ENCODE measurements at regions not wholly inside any gene's neighbourhood (a gene's known extent, or its start where the extent isn't known, plus 50 kb on each side); places are given as distances from the start of the nearest gene placed in this dataset.

GRCh38 chr9:119956111-119956510 is 586.9 kb upstream of the BRINP1 start:
- DNase-seq (no peak), ATAC-seq (no peak)
- Histone ChIP-seq H3K4me1 (no peaks in the 10 kb centered on the region), H3K4me3 (no peak overlapping the region), H3K9me3 (no peaks in the 10 kb centered on the region), H3K27me3 (no peaks in the 10 kb centered on the region), H3K36me3 (no peaks in the 10 kb centered on the region), H3K27ac (no peak overlapping the region)
- TF ChIP-seq CTCF (IDR thresholded peaks at IDR 0.05) = no peak
- intact Hi-C loops (cut with DNase I) = no loop called here

- no peak for DNase-seq
- ATAC-seq = no peak
- no peak for TF ChIP-seq CTCF (IDR thresholded peaks at IDR 0.05)
- Histone ChIP-seq H3K36me3 (no peaks in the 10 kb centered on the region), H3K27me3 (no peaks in the 10 kb centered on the region), H3K9me3 (no peaks in the 10 kb centered on the region), H3K27ac (no peak overlapping the region), H3K4me3 (no peak overlapping the region), H3K4me1 (no peaks in the 10 kb centered on the region)
- intact Hi-C loops (cut with DNase I) = no loop called here
Observed at GRCh38 chr9:119955276-119955675, 586.0 kb upstream of the BRINP1 start.

- Histone ChIP-seq H3K36me3 (no peaks in the 10 kb centered on the region), H3K27me3 (no peaks in the 10 kb centered on the region), H3K4me1 (no peaks in the 10 kb centered on the region), H3K4me3 (no peak overlapping the region), H3K27ac (peak overlapping the region; percentile 37), H3K9me3 (no peaks in the 10 kb centered on the region)
- no peak for ATAC-seq
- intact Hi-C loops (cut with DNase I) = no loop called here
- TF ChIP-seq CTCF (IDR thresholded peaks at IDR 0.05) = no peak
- no peak for DNase-seq
Observed at GRCh38 chr9:119951591-119951990, 582.4 kb upstream of the BRINP1 start.

- H3K9me3 ChIP-seq = no peaks in the 10 kb centered on the region
- ATAC-seq (peak; percentile 15), DNase-seq (no peak)
- peak overlapping the region; percentile 37 for H3K27ac ChIP-seq
- no peak overlapping the region for H3K4me3 ChIP-seq
- no peaks in the 10 kb centered on the region for H3K36me3 ChIP-seq
- no peaks in the 10 kb centered on the region for H3K4me1 ChIP-seq
- intact Hi-C loops (cut with DNase I) = no loop called here
- no peak for TF ChIP-seq CTCF (IDR thresholded peaks at IDR 0.05)
- H3K27me3 ChIP-seq = no peaks in the 10 kb centered on the region
Observed at GRCh38 chr9:119951090-119951489, 581.9 kb upstream of the BRINP1 start.

- H3K27ac ChIP-seq = no peak overlapping the region
Observed at GRCh38 chr9:119945686-119946085, 576.5 kb upstream of the BRINP1 start.

More at GRCh38 chr9:119945686-119946085, 576.5 kb upstream of the BRINP1 start:
- intact Hi-C loops (cut with DNase I) = no loop called here
- H3K27me3 ChIP-seq = no peaks in the 10 kb centered on the region
- H3K36me3 ChIP-seq = no peaks in the 10 kb centered on the region
- ATAC-seq (no peak), DNase-seq (no peak)
- TF ChIP-seq CTCF (IDR thresholded peaks at IDR 0.05) = no peak
- no peak overlapping the region for H3K4me3 ChIP-seq
- no peaks in the 10 kb centered on the region for H3K4me1 ChIP-seq
- no peaks in the 10 kb centered on the region for H3K9me3 ChIP-seq
